Astrocyte (in vitro differentiated cells and primary cell): ENCODE measurements at regions not wholly inside any gene's neighbourhood (a gene's known extent, or its start where the extent isn't known, plus 50 kb on each side); places are given as distances from the start of the nearest gene placed in this dataset.

ENCODE experiments used
- DNase-seq: peaks from one replicate; pipeline ENCODE4 v3.0.0-alpha.2; 2010; ENCODE audit warnings: low read depth
- FAIRE-seq: peaks from 2 replicates; lab custom pipeline; 2011; peaks lifted over from hg19 to GRCh38; lab: Jason Lieb, UNC
- H2AFZ ChIP-seq: 2 replicates; pipeline ENCODE4 v1.6.0; 2012; ENCODE audit warnings: low read depth, low read length, inconsistent platforms
- H3K27ac ChIP-seq: 2 replicates; pipeline ENCODE4 v1.5.1; 2011; ENCODE audit warnings: low read depth, low read length, inconsistent platforms
- H3K27me3 ChIP-seq: 2 replicates; pipeline ENCODE4 v1.6.0; 2011; ENCODE audit warnings: low read length, inconsistent platforms; ENCODE audit not compliant: insufficient read depth
- H3K36me3 ChIP-seq: 2 replicates; pipeline ENCODE4 v1.5.1; 2011; ENCODE audit warnings: low read length, inconsistent platforms; ENCODE audit not compliant: insufficient read depth
- H3K4me1 ChIP-seq: 2 replicates; pipeline ENCODE4 v1.5.1; 2011; ENCODE audit warnings: low read length, inconsistent platforms; ENCODE audit not compliant: insufficient read depth
- H3K4me2 ChIP-seq: 2 replicates; pipeline ENCODE4 v1.6.0; 2012; ENCODE audit warnings: low read length, inconsistent platforms
- H3K4me3 ChIP-seq: 2 replicates; pipeline ENCODE4 v1.5.1; 2011; ENCODE audit warnings: low read depth, mild to moderate bottlenecking, low read length, inconsistent platforms; ENCODE audit not compliant: insufficient read depth
- H3K79me2 ChIP-seq: 2 replicates; pipeline ENCODE4 v1.6.0; 2012; ENCODE audit warnings: mild to moderate bottlenecking, low read length, inconsistent platforms; ENCODE audit not compliant: insufficient read depth
- H3K9ac ChIP-seq: 2 replicates; pipeline ENCODE4 v1.6.0; 2012; ENCODE audit warnings: mild to moderate bottlenecking, low read length, inconsistent platforms
- H3K9me3 ChIP-seq: 2 replicates; pipeline ENCODE4 v1.5.1; 2012; ENCODE audit warnings: low read depth, mild to moderate bottlenecking, low read length, inconsistent platforms; ENCODE audit not compliant: insufficient read depth
- H4K20me1 ChIP-seq: 2 replicates; pipeline ENCODE4 v1.6.0; 2012; ENCODE audit warnings: low read length, inconsistent platforms; ENCODE audit not compliant: insufficient read depth
- H3K27ac Mint-ChIP-seq: one replicate; pipeline ENCODE4 v1.8.0; 2021; ENCODE audit warnings: mild to moderate bottlenecking, mixed read lengths; ENCODE audit not compliant: unreplicated experiment
- H3K27me3 Mint-ChIP-seq: one replicate; pipeline ENCODE4 v1.8.0; 2021; ENCODE audit warnings: low read depth, mixed read lengths; ENCODE audit not compliant: unreplicated experiment
- H3K36me3 Mint-ChIP-seq: one replicate; pipeline ENCODE4 v1.8.0; 2021; ENCODE audit warnings: low read depth, mixed read lengths; ENCODE audit not compliant: unreplicated experiment
- H3K4me1 Mint-ChIP-seq: one replicate; pipeline ENCODE4 v1.8.0; 2021; ENCODE audit warnings: low read depth, mixed read lengths; ENCODE audit not compliant: unreplicated experiment
- H3K4me3 Mint-ChIP-seq: one replicate; pipeline ENCODE4 v1.8.0; 2021; ENCODE audit warnings: mild to moderate bottlenecking, moderate library complexity, mixed read lengths; ENCODE audit not compliant: unreplicated experiment
- H3K9me3 Mint-ChIP-seq: one replicate; pipeline ENCODE4 v1.8.0; 2021; ENCODE audit warnings: mild to moderate bottlenecking, mixed read lengths; ENCODE audit not compliant: unreplicated experiment
- CTCF ChIP-seq: IDR thresholded peaks from 2 replicates; pipeline ENCODE4 v1.5.1; 2011; ENCODE audit warnings: low read depth, mild to moderate bottlenecking, inconsistent platforms, low read length, moderate library complexity; ENCODE audit not compliant: insufficient read depth
- EZH2 ChIP-seq: IDR thresholded peaks from 2 replicates; pipeline ENCODE4 v1.6.1; 2012; ENCODE audit warnings: mild to moderate bottlenecking, low read length, inconsistent platforms; ENCODE audit not compliant: insufficient read depth

- Histone ChIP-seq H3K79me2 (no peaks in the 10 kb centered on the region), H3K4me3 (no peak overlapping the region), H3K36me3 (no peaks in the 10 kb centered on the region), H3K4me1 (peaks cover 8% of the 10 kb centered on the region), H2AFZ (no peak overlapping the region), H4K20me1 (no peaks in the 10 kb centered on the region), H3K4me2 (no peak overlapping the region), H3K9ac (no peak overlapping the region), H3K27ac (no peak overlapping the region), H3K27me3 (no peaks in the 10 kb centered on the region), H3K9me3 (no peaks in the 10 kb centered on the region)
- no peak overlapping the region for H3K4me3 Mint-ChIP-seq
- H3K27me3 Mint-ChIP-seq, result no peaks in the 10 kb centered on the region
- FAIRE-seq (no peak), DNase-seq (peak; percentile 58)
- no peaks in the 10 kb centered on the region for H3K36me3 Mint-ChIP-seq
- peaks cover 31% of the 10 kb centered on the region for H3K4me1 Mint-ChIP-seq
- no peaks in the 10 kb centered on the region for H3K9me3 Mint-ChIP-seq
- no peak overlapping the region for H3K27ac Mint-ChIP-seq
- no peak for TF ChIP-seq EZH2
- no peak for TF ChIP-seq CTCF
Measured at GRCh38 chr1:81151206-81151605, 649.5 kb upstream of the ADGRL2 start.

- no peak overlapping the region for H2AFZ ChIP-seq
- FAIRE-seq, result peak; percentile 37
Measured at GRCh38 chr1:81149649-81150325, 650.9 kb upstream of the ADGRL2 start.

More at GRCh38 chr1:81149649-81150325, 650.9 kb upstream of the ADGRL2 start:
- H3K36me3 ChIP-seq, result no peaks in the 10 kb centered on the region
- no peaks in the 10 kb centered on the region for H3K9me3 ChIP-seq
- peak; percentile 43 for DNase-seq
- Mint-ChIP-seq H3K4me1 (peaks cover 20% of the 10 kb centered on the region), H3K36me3 (no peaks in the 10 kb centered on the region), H3K9me3 (no peaks in the 10 kb centered on the region), H3K27me3 (no peaks in the 10 kb centered on the region), H3K27ac (no peak overlapping the region), H3K4me3 (no peak overlapping the region)
- H3K4me2 ChIP-seq, result peak overlapping the region; percentile 11
- H3K4me1 ChIP-seq, result peaks cover 8% of the 10 kb centered on the region
- no peak overlapping the region for H3K9ac ChIP-seq
- H3K27ac ChIP-seq, result no peak overlapping the region
- no peaks in the 10 kb centered on the region for H3K79me2 ChIP-seq
- no peaks in the 10 kb centered on the region for H3K27me3 ChIP-seq
- no peaks in the 10 kb centered on the region for H4K20me1 ChIP-seq
- no peak overlapping the region for H3K4me3 ChIP-seq
- no peak for TF ChIP-seq CTCF
- no peak for TF ChIP-seq EZH2
